ENCODE measurements at regions not wholly inside any gene's neighbourhood (a gene's known extent, or its start where the extent isn't known, plus 50 kb on each side); places are given as distances from the start of the nearest gene placed in this dataset.

DNA sequence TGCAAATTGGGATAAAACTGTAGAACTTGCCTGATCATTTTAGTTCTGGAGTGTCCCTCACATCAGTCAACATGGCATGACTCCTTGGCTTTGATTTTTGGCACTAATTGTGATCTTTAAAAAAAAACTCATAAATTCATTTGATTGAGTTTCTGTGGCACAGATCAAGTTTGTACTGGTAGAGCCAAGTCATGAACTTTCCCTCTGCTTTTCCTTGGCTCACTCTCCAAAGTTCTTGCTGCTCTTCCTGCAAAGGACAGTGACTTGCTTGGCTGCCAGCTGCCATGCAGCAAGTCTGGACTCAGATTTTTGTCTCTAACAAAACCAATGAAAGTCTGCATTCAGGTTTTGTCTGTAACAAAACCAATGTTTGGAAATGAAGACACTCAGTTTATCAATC is 115.5 kb downstream of the RFX6 start:
- ATAC-seq (ENCODE audit: insufficient read depth, low read depth) (no peak), DNase-seq (no peak)
- Histone ChIP-seq H3K4me1 (ENCODE audit: insufficient read depth, low read length) (no peaks in the 10 kb centered on the region), H3K9ac (ENCODE audit: low read depth, low read length) (no peak overlapping the region), H4K20me1 (ENCODE audit: insufficient read depth, low read length) (no peaks in the 10 kb centered on the region), H3K36me3 (ENCODE audit: insufficient read depth, low read length) (no peaks in the 10 kb centered on the region), H3K79me2 (ENCODE audit: insufficient read depth, low read length) (no peaks in the 10 kb centered on the region), H3K27ac (ENCODE audit: low read length) (no peak overlapping the region), H3K4me3 (ENCODE audit: low read depth in 1 of 2, low read length in 2 of 2) (no peak overlapping the region), H3K4me2 (ENCODE audit: insufficient read depth, low read length) (no peak overlapping the region), H2AFZ (ENCODE audit: low read depth, low read length) (no peak overlapping the region), H3K9me3 (ENCODE audit: insufficient read depth, low read length, severe bottlenecking) (no peaks in the 10 kb centered on the region), H3K27me3 (ENCODE audit: insufficient read depth, low read length, poor library complexity) (no peaks in the 10 kb centered on the region)
- TF ChIP-seq EZH2 (IDR thresholded peaks at IDR 0.05; ENCODE audit: borderline replicate concordance, low read depth, low read length, severe bottlenecking) = no peak
- TF ChIP-seq, protein P1, sequence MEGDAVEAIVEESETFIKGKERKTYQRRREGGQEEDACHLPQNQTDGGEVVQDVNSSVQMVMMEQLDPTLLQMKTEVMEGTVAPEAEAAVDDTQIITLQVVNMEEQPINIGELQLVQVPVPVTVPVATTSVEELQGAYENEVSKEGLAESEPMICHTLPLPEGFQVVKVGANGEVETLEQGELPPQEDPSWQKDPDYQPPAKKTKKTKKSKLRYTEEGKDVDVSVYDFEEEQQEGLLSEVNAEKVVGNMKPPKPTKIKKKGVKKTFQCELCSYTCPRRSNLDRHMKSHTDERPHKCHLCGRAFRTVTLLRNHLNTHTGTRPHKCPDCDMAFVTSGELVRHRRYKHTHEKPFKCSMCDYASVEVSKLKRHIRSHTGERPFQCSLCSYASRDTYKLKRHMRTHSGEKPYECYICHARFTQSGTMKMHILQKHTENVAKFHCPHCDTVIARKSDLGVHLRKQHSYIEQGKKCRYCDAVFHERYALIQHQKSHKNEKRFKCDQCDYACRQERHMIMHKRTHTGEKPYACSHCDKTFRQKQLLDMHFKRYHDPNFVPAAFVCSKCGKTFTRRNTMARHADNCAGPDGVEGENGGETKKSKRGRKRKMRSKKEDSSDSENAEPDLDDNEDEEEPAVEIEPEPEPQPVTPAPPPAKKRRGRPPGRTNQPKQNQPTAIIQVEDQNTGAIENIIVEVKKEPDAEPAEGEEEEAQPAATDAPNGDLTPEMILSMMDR (IDR thresholded peaks at IDR 0.05; ENCODE audit: borderline replicate concordance, extremely low read depth, low read length, poor library complexity, severe bottlenecking) = no peak

DNA sequence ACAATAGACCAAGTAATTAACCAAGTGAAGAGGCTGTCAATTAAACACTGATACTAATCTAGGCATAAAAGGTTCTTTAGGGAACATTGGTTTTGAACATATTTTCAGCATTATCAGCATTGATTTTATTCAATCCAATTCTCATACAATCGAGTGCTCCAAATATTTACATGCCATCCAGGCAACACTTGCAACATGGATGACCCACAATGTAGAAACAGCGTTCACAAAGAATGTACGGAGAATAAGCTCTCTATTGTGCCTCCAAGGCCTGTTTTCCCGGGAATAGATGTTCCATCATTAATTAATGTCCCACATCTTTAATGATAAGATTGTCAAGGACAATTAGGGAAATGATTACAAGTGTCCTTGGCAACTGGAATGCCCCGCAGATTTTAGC is 117.4 kb downstream of the RFX6 start:
- Histone ChIP-seq H2AFZ (ENCODE audit: low read depth, low read length) (no peak overlapping the region), H4K20me1 (ENCODE audit: insufficient read depth, low read length) (no peaks in the 10 kb centered on the region), H3K27ac (ENCODE audit: low read length) (no peak overlapping the region), H3K4me3 (ENCODE audit: low read depth in 1 of 2, low read length in 2 of 2) (no peak overlapping the region), H3K9me3 (ENCODE audit: insufficient read depth, low read length, severe bottlenecking) (no peaks in the 10 kb centered on the region), H3K36me3 (ENCODE audit: insufficient read depth, low read length) (no peaks in the 10 kb centered on the region), H3K4me2 (ENCODE audit: insufficient read depth, low read length) (no peak overlapping the region), H3K79me2 (ENCODE audit: insufficient read depth, low read length) (no peaks in the 10 kb centered on the region), H3K9ac (ENCODE audit: low read depth, low read length) (no peak overlapping the region), H3K4me1 (ENCODE audit: insufficient read depth, low read length) (no peaks in the 10 kb centered on the region), H3K27me3 (ENCODE audit: insufficient read depth, low read length, poor library complexity) (no peaks in the 10 kb centered on the region)
- no peak for ATAC-seq (ENCODE audit: insufficient read depth, low read depth)
- no peak for DNase-seq
- TF ChIP-seq, protein P1 (IDR thresholded peaks at IDR 0.05; ENCODE audit: borderline replicate concordance, extremely low read depth, low read length, poor library complexity, severe bottlenecking) = no peak
- no peak for TF ChIP-seq EZH2 (IDR thresholded peaks at IDR 0.05; ENCODE audit: borderline replicate concordance, low read depth, low read length, severe bottlenecking)

GRCh38 chr6:116996842-116997241 is 119.8 kb downstream of the RFX6 start:
- H3K27me3 ChIP-seq (ENCODE audit: insufficient read depth, low read length, poor library complexity) = no peaks in the 10 kb centered on the region
- ATAC-seq (ENCODE audit: insufficient read depth, low read depth) (no peak), DNase-seq (no peak)
- no peak overlapping the region for H3K4me3 ChIP-seq (ENCODE audit: low read depth in 1 of 2, low read length in 2 of 2)
- no peak overlapping the region for H2AFZ ChIP-seq (ENCODE audit: low read depth, low read length)
- H3K4me2 ChIP-seq (ENCODE audit: insufficient read depth, low read length) = no peak overlapping the region
- H3K27ac ChIP-seq (ENCODE audit: low read length) = no peak overlapping the region
- no peaks in the 10 kb centered on the region for H3K4me1 ChIP-seq (ENCODE audit: insufficient read depth, low read length)
- H3K79me2 ChIP-seq (ENCODE audit: insufficient read depth, low read length) = no peaks in the 10 kb centered on the region
- H4K20me1 ChIP-seq (ENCODE audit: insufficient read depth, low read length) = no peaks in the 10 kb centered on the region
- TF ChIP-seq, protein P1 (IDR thresholded peaks at IDR 0.05; ENCODE audit: borderline replicate concordance, extremely low read depth, low read length, poor library complexity, severe bottlenecking) = no peak
- TF ChIP-seq EZH2 (IDR thresholded peaks at IDR 0.05; ENCODE audit: borderline replicate concordance, low read depth, low read length, severe bottlenecking) = no peak
- H3K9me3 ChIP-seq (ENCODE audit: insufficient read depth, low read length, severe bottlenecking) = no peaks in the 10 kb centered on the region
- no peaks in the 10 kb centered on the region for H3K36me3 ChIP-seq (ENCODE audit: insufficient read depth, low read length)
- H3K9ac ChIP-seq (ENCODE audit: low read depth, low read length) = no peak overlapping the region

DNA sequence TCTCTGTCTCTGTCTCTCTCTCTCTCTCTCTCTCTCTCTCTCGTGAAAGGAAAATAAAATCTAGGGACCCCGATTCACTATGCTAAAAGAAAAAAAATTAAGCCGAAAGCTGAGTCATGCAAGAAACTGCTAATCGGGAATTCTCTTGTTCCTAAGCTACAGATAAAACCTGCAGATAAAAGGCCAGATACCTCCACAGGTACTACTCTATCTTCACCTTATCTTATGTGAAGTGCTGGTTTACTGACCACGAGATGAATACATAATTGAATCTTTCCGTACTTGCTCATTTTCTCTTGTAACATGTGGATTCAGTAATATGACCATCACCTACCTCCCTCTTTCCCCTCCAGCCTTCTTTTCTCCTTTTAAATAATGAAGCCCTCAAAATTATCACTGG is 120.5 kb downstream of the RFX6 start:
- H3K4me1 ChIP-seq (ENCODE audit: insufficient read depth, low read length) = no peaks in the 10 kb centered on the region
- H3K9ac ChIP-seq (ENCODE audit: low read depth, low read length) = no peak overlapping the region
- H3K4me3 ChIP-seq (ENCODE audit: low read depth in 1 of 2, low read length in 2 of 2) = no peak overlapping the region
- no peaks in the 10 kb centered on the region for H3K9me3 ChIP-seq (ENCODE audit: insufficient read depth, low read length, severe bottlenecking)
- no peak for ATAC-seq (ENCODE audit: insufficient read depth, low read depth)
- H4K20me1 ChIP-seq (ENCODE audit: insufficient read depth, low read length) = no peaks in the 10 kb centered on the region
- H3K36me3 ChIP-seq (ENCODE audit: insufficient read depth, low read length) = no peaks in the 10 kb centered on the region
- H3K4me2 ChIP-seq (ENCODE audit: insufficient read depth, low read length) = no peak overlapping the region
- H2AFZ ChIP-seq (ENCODE audit: low read depth, low read length) = no peak overlapping the region
- DNase-seq = no peak
- TF ChIP-seq, protein P1 (IDR thresholded peaks at IDR 0.05; ENCODE audit: borderline replicate concordance, extremely low read depth, low read length, poor library complexity, severe bottlenecking) = no peak
- no peak for TF ChIP-seq EZH2 (IDR thresholded peaks at IDR 0.05; ENCODE audit: borderline replicate concordance, low read depth, low read length, severe bottlenecking)
- H3K27ac ChIP-seq (ENCODE audit: low read length) = no peak overlapping the region
- H3K79me2 ChIP-seq (ENCODE audit: insufficient read depth, low read length) = no peaks in the 10 kb centered on the region
- no peaks in the 10 kb centered on the region for H3K27me3 ChIP-seq (ENCODE audit: insufficient read depth, low read length, poor library complexity)
